Parathyroid adenoma (tissue), 2 donors: ENCODE measurements at regions not wholly inside any gene's neighbourhood (a gene's known extent, or its start where the extent isn't known, plus 50 kb on each side); places are given as distances from the start of the nearest gene placed in this dataset.

Experiments
- H2AFZ ChIP-seq: fragments of 300-600 bp; sonication (generic); one replicate; pipeline ENCODE4 v1.7.0; 2017; ENCODE audit warnings: antibody characterized with exemption, mild to moderate bottlenecking
- H3K27ac ChIP-seq: fragments of 300-600 bp; sonication (generic); one replicate; pipeline ENCODE4 v1.7.0; 2017
- H3K27me3 ChIP-seq: fragments of 300-600 bp; sonication (generic); one replicate; pipeline ENCODE4 v1.7.0; 2017; ENCODE audit warnings: low read length; ENCODE audit not compliant: control insufficient read depth, insufficient read depth
- H3K36me3 ChIP-seq: fragments of 300-600 bp; sonication (generic); one replicate; pipeline ENCODE4 v1.7.0; 2017; ENCODE audit warnings: low read length; ENCODE audit not compliant: control insufficient read depth, insufficient read depth
- H3K4me1 ChIP-seq: fragments of 300-600 bp; sonication (generic); one replicate; pipeline ENCODE4 v1.7.0; 2017; ENCODE audit warnings: control low read depth
- H3K4me2 ChIP-seq: fragments of 300-600 bp; sonication (generic); one replicate; pipeline ENCODE4 v1.7.0; 2017; ENCODE audit warnings: low read length
- H3K4me3 ChIP-seq: fragments of 300-600 bp; sonication (generic); one replicate; pipeline ENCODE4 v1.7.0; 2017; ENCODE audit warnings: low read depth, low read length
- H3K79me2 ChIP-seq: fragments of 300-600 bp; sonication (generic); one replicate; pipeline ENCODE4 v1.7.0; 2017; ENCODE audit warnings: control low read depth
- H3K9ac ChIP-seq: fragments of 300-600 bp; sonication (generic); one replicate; pipeline ENCODE4 v1.7.0; 2017; ENCODE audit warnings: mild to moderate bottlenecking
- H3K9me3 ChIP-seq: fragments of 300-600 bp; sonication (generic); one replicate; pipeline ENCODE4 v1.7.0; 2017; ENCODE audit warnings: low read length; ENCODE audit not compliant: control insufficient read depth
- CTCF ChIP-seq: fragments of 300-600 bp; sonication (generic); IDR thresholded peaks from one replicate; pipeline ENCODE4 v1.7.0; 2017; ENCODE audit warnings: antibody characterized with exemption, mild to moderate bottlenecking
- donor health status: primary hyperparathyroidism.

DNA sequence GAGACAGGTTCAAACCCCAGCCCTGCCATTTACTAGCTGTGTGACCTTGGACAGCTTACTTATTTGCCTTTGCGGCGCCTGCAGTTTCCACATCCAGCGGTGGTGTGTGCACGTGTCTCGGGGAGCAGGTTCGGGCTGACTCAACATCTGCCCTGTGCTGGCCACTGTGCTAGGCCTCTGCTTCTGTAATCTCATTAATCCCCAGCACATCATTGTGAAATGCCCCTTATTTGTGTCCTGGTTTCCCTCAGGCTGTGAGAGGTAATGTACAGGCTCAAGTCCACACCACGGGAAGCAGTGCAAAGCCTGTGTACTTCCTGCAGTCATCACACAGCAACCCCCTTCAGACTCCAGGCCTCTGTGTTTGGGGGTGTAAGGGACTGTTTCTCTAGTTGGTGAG is 285.7 kb downstream of the RPS24 start:
- no peak for TF ChIP-seq CTCF
- no peak overlapping the region for H2AFZ ChIP-seq
- H3K27ac ChIP-seq, result no peak overlapping the region
- H3K4me2 ChIP-seq, result no peak overlapping the region
- H3K36me3 ChIP-seq, result no peaks in the 10 kb centered on the region
- no peak overlapping the region for H3K4me3 ChIP-seq
- H3K9ac ChIP-seq, result no peak overlapping the region
- H3K79me2 ChIP-seq, result no peaks in the 10 kb centered on the region
- no peaks in the 10 kb centered on the region for H3K9me3 ChIP-seq
- no peaks in the 10 kb centered on the region for H3K27me3 ChIP-seq
- H3K4me1 ChIP-seq, result peaks cover 8% of the 10 kb centered on the region

DNA sequence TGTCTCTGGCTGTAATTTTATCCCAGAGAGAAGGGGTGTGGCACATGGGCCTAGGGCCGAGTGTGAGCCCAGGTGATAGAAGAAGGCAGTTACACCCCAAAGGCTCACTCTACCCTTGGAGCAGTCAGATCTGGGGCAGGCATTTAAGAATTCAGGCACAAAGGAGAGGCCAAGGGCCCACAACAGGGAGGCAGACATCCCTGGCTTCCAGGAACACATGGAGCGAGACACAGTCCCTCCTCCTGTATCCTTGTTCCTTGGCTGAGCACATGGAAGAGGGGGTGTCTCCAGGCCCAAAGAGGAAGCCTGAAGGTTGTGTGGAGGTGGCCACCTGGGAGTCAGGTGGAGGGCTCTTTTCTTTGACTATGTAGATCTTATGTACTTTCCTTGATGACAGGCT is 286.2 kb downstream of the RPS24 start:
- Histone ChIP-seq H3K4me3 (no peak overlapping the region), H3K27ac (no peak overlapping the region), H3K4me2 (no peak overlapping the region), H3K9ac (no peak overlapping the region), H2AFZ (no peak overlapping the region), H3K4me1 (peaks cover 8% of the 10 kb centered on the region), H3K9me3 (no peaks in the 10 kb centered on the region), H3K27me3 (no peaks in the 10 kb centered on the region), H3K36me3 (no peaks in the 10 kb centered on the region), H3K79me2 (no peaks in the 10 kb centered on the region)
- TF ChIP-seq CTCF, result no peak

- Histone ChIP-seq H3K27me3 (no peaks in the 10 kb centered on the region), H3K4me2 (no peak overlapping the region), H3K4me1 (peaks cover 8% of the 10 kb centered on the region), H3K36me3 (no peaks in the 10 kb centered on the region), H3K9ac (no peak overlapping the region), H3K27ac (no peak overlapping the region), H3K4me3 (no peak overlapping the region), H2AFZ (no peak overlapping the region), H3K9me3 (no peaks in the 10 kb centered on the region), H3K79me2 (no peaks in the 10 kb centered on the region)
- TF ChIP-seq CTCF, result no peak
Observed at GRCh38 chr10:78320506-78320905, 286.8 kb downstream of the RPS24 start.

- H3K4me2 ChIP-seq, result no peak overlapping the region
- H3K4me3 ChIP-seq, result no peak overlapping the region
- H3K9ac ChIP-seq, result no peak overlapping the region
- H2AFZ ChIP-seq, result no peak overlapping the region
- no peak overlapping the region for H3K27ac ChIP-seq
- peaks cover 8% of the 10 kb centered on the region for H3K4me1 ChIP-seq
- TF ChIP-seq CTCF, result no peak
- H3K36me3 ChIP-seq, result no peaks in the 10 kb centered on the region
- H3K79me2 ChIP-seq, result no peaks in the 10 kb centered on the region
- no peaks in the 10 kb centered on the region for H3K9me3 ChIP-seq
- no peaks in the 10 kb centered on the region for H3K27me3 ChIP-seq
Observed at GRCh38 chr10:78321000-78321399, 287.3 kb downstream of the RPS24 start.

- Histone ChIP-seq H3K27ac (no peak overlapping the region), H3K4me1 (peaks cover 5% of the 10 kb centered on the region), H3K9me3 (no peaks in the 10 kb centered on the region), H3K27me3 (no peaks in the 10 kb centered on the region), H3K36me3 (no peaks in the 10 kb centered on the region), H3K9ac (no peak overlapping the region), H3K4me3 (no peak overlapping the region), H2AFZ (no peak overlapping the region), H3K79me2 (no peaks in the 10 kb centered on the region), H3K4me2 (no peak overlapping the region)
- no peak for TF ChIP-seq CTCF
Observed at GRCh38 chr10:78321500-78321899, 287.8 kb downstream of the RPS24 start.
